OCI-LY7 (cell line): ENCODE measurements at regions not wholly inside any gene's neighbourhood (a gene's known extent, or its start where the extent isn't known, plus 50 kb on each side); places are given as distances from the start of the nearest gene placed in this dataset.

Experiments
- BruUV-seq: library from RNA; stranded (reverse); fragments of 400-500 nt; replicated peaks from 2 replicates; lab custom pipeline; 2021; lab: Mats Ljungman, UMichigan
- CTCF ChIA-PET: fragments of 300-600 bp; sonication (Branson Sonifier 250); formaldehyde crosslinking; loops from one replicate; lab custom pipeline; 2022; ENCODE audit warnings: antibody characterized with exemption; ENCODE audit not compliant: unreplicated experiment; lab: Charles Lee
- POLR2A ChIA-PET: fragments of 300-600 bp; sonication (Branson Sonifier 250); formaldehyde crosslinking; loops from one replicate; lab custom pipeline; 2022; ENCODE audit warnings: antibody characterized with exemption; lab: Charles Lee
- DNase-seq: peaks from one replicate; pipeline ENCODE4 v3.0.0-alpha.2; 2015; ENCODE audit warnings: low spot score
- H2AFZ ChIP-seq: fragments of 200-600 bp; sonication (generic), shearing (Covaris generic); 2 replicates; pipeline ENCODE4 v1.6.1; 2014; ENCODE audit warnings: mild to moderate bottlenecking, antibody characterized with exemption, low read length, moderate library complexity
- H3K27ac ChIP-seq: fragments of 200-600 bp; sonication (generic); 2 replicates; pipeline ENCODE4 v1.5.1; 2014; ENCODE audit warnings: mixed run types, low read depth, mild to moderate bottlenecking, moderate library complexity, low read length, inconsistent platforms; ENCODE audit not compliant: poor library complexity, severe bottlenecking
- H3K36me3 ChIP-seq: fragments of 200-600 bp; sonication (generic); 2 replicates; pipeline ENCODE4 v1.6.1; 2014; ENCODE audit warnings: mild to moderate bottlenecking, antibody characterized with exemption, low read length, moderate library complexity, mixed read lengths; ENCODE audit not compliant: insufficient read depth
- H3K4me1 ChIP-seq: fragments of 200-600 bp; sonication (generic); 2 replicates; pipeline ENCODE4 v1.5.1; 2014; ENCODE audit warnings: mild to moderate bottlenecking, low read length; ENCODE audit not compliant: insufficient read depth, poor library complexity, severe bottlenecking
- H3K4me2 ChIP-seq: fragments of 200-600 bp; sonication (generic); 2 replicates; pipeline ENCODE4 v1.6.1; 2014; ENCODE audit warnings: mild to moderate bottlenecking, low read length
- H3K4me3 ChIP-seq: fragments of 200-600 bp; sonication (generic); 2 replicates; pipeline ENCODE4 v1.5.1; 2014; ENCODE audit warnings: mild to moderate bottlenecking, low read depth, low read length; ENCODE audit not compliant: poor library complexity, severe bottlenecking
- H3K79me2 ChIP-seq: fragments of 200-600 bp; sonication (generic); 2 replicates; pipeline ENCODE4 v1.6.1; 2016; ENCODE audit warnings: low read depth, mild to moderate bottlenecking, low read length, moderate library complexity, mixed read lengths; ENCODE audit not compliant: insufficient read depth
- H3K9me2 ChIP-seq: fragments of 200-600 bp; sonication (generic); 2 replicates; pipeline ENCODE4 v1.6.1; 2016; ENCODE audit warnings: mild to moderate bottlenecking, low read length, mixed read lengths; ENCODE audit not compliant: insufficient read depth
- H3K9me3 ChIP-seq: fragments of 200-600 bp; sonication (generic); 2 replicates; pipeline ENCODE4 v1.6.1; 2014; ENCODE audit warnings: mild to moderate bottlenecking, mixed run types, low read length, mixed read lengths
- H4K20me1 ChIP-seq: fragments of 200-600 bp; sonication (generic); 2 replicates; pipeline ENCODE4 v1.6.1; 2014; ENCODE audit warnings: mild to moderate bottlenecking, antibody characterized with exemption, low read length, moderate library complexity, mixed read lengths; ENCODE audit not compliant: insufficient read depth
- CTCF ChIP-seq: fragments of 200-600 bp; sonication (generic); conservative IDR thresholded peaks from 2 replicates; pipeline ENCODE4 v1.5.1; 2014; ENCODE audit warnings: mild to moderate bottlenecking, antibody characterized with exemption, low read length, moderate library complexity, mixed read lengths
- EZH2phosphoT487 ChIP-seq: fragments of 200-600 bp; sonication (generic); IDR thresholded peaks from 2 replicates; pipeline ENCODE4 v1.6.1; 2018; ENCODE audit warnings: low read depth, borderline replicate concordance, mild to moderate bottlenecking, mixed run types, antibody characterized with exemption, low read length, moderate library complexity, mixed read lengths
- intact Hi-C: fragments of 100-400 bp; cut with micrococcal nuclease; formaldehyde crosslinking; loops from one replicate; pipeline ENCODE4 v1.10.0; 2022; ENCODE audit not compliant: unreplicated experiment

DNA sequence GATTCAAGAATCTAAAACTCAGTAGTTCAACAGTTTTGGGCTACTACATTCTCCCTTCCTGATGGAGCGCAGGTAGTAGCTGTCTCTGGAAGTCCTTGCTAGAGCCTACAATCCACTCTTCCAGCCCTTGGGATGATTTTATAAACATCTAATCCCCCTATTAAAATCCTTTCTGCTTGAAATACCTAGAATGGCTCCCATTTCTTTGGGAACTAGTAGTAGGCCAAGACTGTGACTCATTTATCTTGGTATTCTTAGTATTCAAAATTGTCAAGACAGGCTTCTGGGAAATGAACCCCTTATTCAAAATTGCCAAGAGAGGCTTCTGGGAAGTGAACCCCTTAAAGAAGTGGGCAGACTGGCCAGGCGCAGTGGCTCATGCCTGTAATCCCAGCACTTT is 142.5 kb upstream of the FGGY start:
- Histone ChIP-seq H3K4me1 (no peaks in the 10 kb centered on the region), H3K4me3 (no peak overlapping the region), H3K9me3 (0 out of 2 replicates have a peak, but pooled peaks cover 3% of the 10 kb centered on the region), H3K4me2 (no peak overlapping the region), H3K9me2 (no peaks in the 10 kb centered on the region), H3K27ac (no peak overlapping the region), H3K79me2 (no peaks in the 10 kb centered on the region), H4K20me1 (no peaks in the 10 kb centered on the region), H3K36me3 (no peaks in the 10 kb centered on the region), H2AFZ (no peak overlapping the region)
- no TSS peak for BruUV-seq
- ChIA-PET POLR2A (no interaction called here), CTCF (no interaction called here)
- intact Hi-C loops, result no loop called here
- DNase-seq, result no peak
- TF ChIP-seq EZH2phosphoT487, result no peak
- TF ChIP-seq CTCF, result no peak

- 0 out of 2 replicates have a peak, but pooled peaks cover 3% of the 10 kb centered on the region for H3K9me3 ChIP-seq
- no peak for TF ChIP-seq EZH2phosphoT487
- TF ChIP-seq CTCF, result no peak
- no peaks in the 10 kb centered on the region for H3K79me2 ChIP-seq
- ChIA-PET CTCF (no interaction called here), POLR2A (interaction anchor here (0.7 kb wide), 1 partner anchor 46 kb away, joined by 3 read pairs; no protein-coding TSS in a partner anchor)
- no peaks in the 10 kb centered on the region for H3K4me1 ChIP-seq
- no peak overlapping the region for H2AFZ ChIP-seq
- H3K27ac ChIP-seq, result no peak overlapping the region
- intact Hi-C loops, result no loop called here
- DNase-seq, result no peak
- no peak overlapping the region for H3K4me2 ChIP-seq
- H3K36me3 ChIP-seq, result no peaks in the 10 kb centered on the region
- H4K20me1 ChIP-seq, result no peaks in the 10 kb centered on the region
- no TSS peak for BruUV-seq
- no peak overlapping the region for H3K4me3 ChIP-seq
- H3K9me2 ChIP-seq, result no peaks in the 10 kb centered on the region
Measured at GRCh38 chr1:59155351-59155750, 141.5 kb upstream of the FGGY start.

- Histone ChIP-seq H3K9me2 (no peaks in the 10 kb centered on the region), H3K4me1 (no peaks in the 10 kb centered on the region), H3K9me3 (0 out of 2 replicates have a peak, but pooled peaks cover 3% of the 10 kb centered on the region), H3K4me2 (no peak overlapping the region), H3K27ac (no peak overlapping the region), H2AFZ (no peak overlapping the region), H4K20me1 (no peaks in the 10 kb centered on the region), H3K4me3 (no peak overlapping the region), H3K36me3 (no peaks in the 10 kb centered on the region), H3K79me2 (no peaks in the 10 kb centered on the region)
- intact Hi-C loops, result no loop called here
- ChIA-PET POLR2A (interaction anchor here (0.7 kb wide), 1 partner anchor 46 kb away, joined by 3 read pairs; no protein-coding TSS in a partner anchor), CTCF (no interaction called here)
- BruUV-seq, result no TSS peak
- DNase-seq, result no peak
- TF ChIP-seq EZH2phosphoT487 (no peak), CTCF (no peak)
Measured at GRCh38 chr1:59156051-59156450, 140.8 kb upstream of the FGGY start.
